ENCODE measurements at regions not wholly inside any gene's neighbourhood (a gene's known extent, or its start where the extent isn't known, plus 50 kb on each side); places are given as distances from the start of the nearest gene placed in this dataset.

GRCh38 chr4:32427566-32427965 lies 1707.4 kb downstream of the PCDH7 start:
- no peaks in the 10 kb centered on the region for H3K4me1 ChIP-seq
- no peak overlapping the region for H3K4me3 ChIP-seq
- intact Hi-C loops (cut with DNase I): no loop called here

GRCh38 chr4:32429151-32429550 lies 1709.0 kb downstream of the PCDH7 start:
- no peak for TF ChIP-seq CTCF (IDR thresholded peaks at IDR 0.05)
- H3K27ac ChIP-seq: no peak overlapping the region

More at GRCh38 chr4:32427566-32427965, 1707.4 kb downstream of the PCDH7 start:
- H3K27me3 ChIP-seq: no peaks in the 10 kb centered on the region
- 68 to 69% methylated on average over 7 of the region's 7 CpGs for WGBS, 2 donors
- no peaks in the 10 kb centered on the region for H3K36me3 ChIP-seq
- ATAC-seq: no peak
- peaks cover 0 to 14% (median 6%) of the 10 kb centered on the region in 11 donors for H3K9me3 ChIP-seq
- no peak for TF ChIP-seq CTCF (IDR thresholded peaks at IDR 0.05)
- DNase-seq: no peak
- H3K27ac ChIP-seq: no peak overlapping the region

GRCh38 chr4:32435308-32435707 lies 1715.1 kb downstream of the PCDH7 start:
- DNase-seq (no peak), ATAC-seq (no peak)
- Histone ChIP-seq H3K4me3 (no peak overlapping the region), H3K27ac (no peak overlapping the region), H3K27me3 (no peaks in the 10 kb centered on the region), H3K36me3 (no peaks in the 10 kb centered on the region), H3K9me3 (no peaks in the 10 kb centered on the region), H3K4me1 (no peaks in the 10 kb centered on the region)
- intact Hi-C loops (cut with DNase I): no loop called here
- 52 to 56% methylated on average over 2 of the region's 2 CpGs for WGBS, 2 donors
- TF ChIP-seq CTCF (IDR thresholded peaks at IDR 0.05): no peak

More at GRCh38 chr4:32429151-32429550, 1709.0 kb downstream of the PCDH7 start:
- 47 to 71% methylated on average over 2 of the region's 2 CpGs for WGBS, 2 donors
- intact Hi-C loops (cut with DNase I): no loop called here
- Histone ChIP-seq H3K9me3 (peaks cover 0 to 4% (median 0%) of the 10 kb centered on the region in 11 donors), H3K4me3 (no peak overlapping the region), H3K27me3 (no peaks in the 10 kb centered on the region), H3K36me3 (no peaks in the 10 kb centered on the region), H3K4me1 (no peaks in the 10 kb centered on the region)
- DNase-seq (no peak), ATAC-seq (no peak)

GRCh38 chr4:32436816-32437215 lies 1716.6 kb downstream of the PCDH7 start:
- TF ChIP-seq CTCF (IDR thresholded peaks at IDR 0.05): no peak
- H3K27me3 ChIP-seq: no peaks in the 10 kb centered on the region
- H3K27ac ChIP-seq: no peak overlapping the region
- H3K4me3 ChIP-seq: no peak overlapping the region
- no peaks in the 10 kb centered on the region for H3K9me3 ChIP-seq
- H3K36me3 ChIP-seq: no peaks in the 10 kb centered on the region
- ATAC-seq (no peak), DNase-seq (no peak)
- intact Hi-C loops (cut with DNase I): no loop called here
- H3K4me1 ChIP-seq: no peaks in the 10 kb centered on the region
- WGBS, 2 donors: 73 to 74% methylated on average over 3 of the region's 3 CpGs
